HepG2 (cell line): ENCODE measurements at regions not wholly inside any gene's neighbourhood (a gene's known extent, or its start where the extent isn't known, plus 50 kb on each side); places are given as distances from the start of the nearest gene placed in this dataset.

ENCODE experiments used
- ATAC-seq: fragments of 200-7000 bp; cut with Tn5 transposase; 3 replicates; pipeline ENCODE4 v1.9.1; 2020; ENCODE audit warnings: mild to moderate bottlenecking, moderate library complexity
- BruUV-seq: library from RNA; stranded (reverse); fragments of 400-500 nt; replicated peaks from 2 replicates; lab custom pipeline; 2021; lab: Mats Ljungman, UMichigan
- CTCF ChIA-PET: fragments of 300-600 bp; formaldehyde crosslinking; extraction: SDS; loops from one replicate; lab custom pipeline; 2021; ENCODE audit warnings: low total read pairs, inconsistent platforms, low intra/inter-chr PET ratio; lab: Yijun Ruan, JAX
- POLR2A ChIA-PET: fragments of 350-600 bp; sonication (Branson Sonifier 250); formaldehyde crosslinking; loops from one replicate; lab custom pipeline; 2020; ENCODE audit warnings: antibody characterized with exemption, inconsistent platforms; lab: Yijun Ruan, JAX
- DNase-seq: peaks from one replicate; pipeline ENCODE4 v3.0.0-alpha.2; 2015; ENCODE audit warnings: low spot score
- FAIRE-seq: peaks from 3 replicates; lab custom pipeline; 2011; peaks lifted over from hg19 to GRCh38; lab: Jason Lieb, UNC
- H2AFZ ChIP-seq: one replicate; pipeline ENCODE4 v1.6.1; 2011; ENCODE audit warnings: low read length, inconsistent platforms
- H3K27ac ChIP-seq: fragments of 300-600 bp; 3 replicates; pipeline ENCODE4 v1.8.0; 2011; ENCODE audit warnings: mixed run types, mild to moderate bottlenecking, mixed read lengths, low read length, inconsistent platforms; ENCODE audit not compliant: insufficient read depth; ENCODE audit errors: extremely low read length
- H3K27me3 ChIP-seq, 2 experiments: fragments of 200-600 bp in 1 of 2; 2 replicates in 1 of 2; 3 replicates in 1 of 2; pipeline versions ENCODE4 v1.6.0 to v1.8.0; 2011; ENCODE audit warnings: low read length in 2 of 2, mild to moderate bottlenecking in 2 of 2, moderate library complexity in 2 of 2, inconsistent platforms in 1 of 2; ENCODE audit not compliant: insufficient read depth in 2 of 2, control insufficient read depth in 1 of 2
- H3K36me3 ChIP-seq, 2 experiments: fragments of 200-600 bp in 1 of 2; replicated peaks in 1 of 2; 2 replicates in 1 of 2; 3 replicates in 1 of 2; pipeline versions ENCODE4 v1.5.1 to v1.8.0; 2011; ENCODE audit warnings: low read length in 2 of 2, inconsistent platforms in 1 of 2; ENCODE audit not compliant: insufficient read depth in 2 of 2, control insufficient read depth in 1 of 2
- H3K4me1 ChIP-seq: 2 replicates; pipeline ENCODE4 v1.5.1; 2012; ENCODE audit warnings: low read length, inconsistent platforms; ENCODE audit not compliant: insufficient read depth
- H3K4me2 ChIP-seq: 2 replicates; pipeline ENCODE4 v1.6.0; 2011; ENCODE audit warnings: low read depth, low read length, inconsistent platforms
- H3K4me3 ChIP-seq, 3 experiments: fragments of 200-600 bp in 1 of 3; sonication (generic), shearing (Covaris generic) in 1 of 3; replicated peaks in 1 of 3; 2 replicates each; pipeline ENCODE4 v1.5.1; 2011 to 2016; ENCODE audit warnings: low read length in 3 of 3, inconsistent platforms in 2 of 3, low read depth in 2 of 3, mild to moderate bottlenecking in 2 of 3, control low read depth in 1 of 3, mixed read lengths in 1 of 3; ENCODE audit not compliant: insufficient read depth in 1 of 3
- H3K79me2 ChIP-seq: one replicate; pipeline ENCODE4 v1.6.1; 2011; ENCODE audit warnings: low read length, inconsistent platforms; ENCODE audit not compliant: insufficient read depth
- H3K9ac ChIP-seq: 2 replicates; pipeline ENCODE4 v1.6.0; 2011; ENCODE audit warnings: mild to moderate bottlenecking, low read depth, low read length, inconsistent platforms; ENCODE audit not compliant: insufficient read depth
- H3K9me3 ChIP-seq: 2 replicates; pipeline ENCODE4 v1.5.1; 2012; ENCODE audit warnings: mild to moderate bottlenecking, low read length
- H4K20me1 ChIP-seq: 2 replicates; pipeline ENCODE4 v1.6.0; 2011; ENCODE audit warnings: inconsistent platforms, mild to moderate bottlenecking, low read length, moderate library complexity; ENCODE audit not compliant: insufficient read depth
- AKAP8 ChIP-seq: sonication (generic); formaldehyde crosslinking; IDR thresholded peaks from 2 replicates; pipeline ENCODE4 v1.5.1; 2020; ENCODE audit warnings: mild to moderate bottlenecking, missing genetic modification reagents
- ATM ChIP-seq: fragments of 450-650 bp; IDR thresholded peaks from 2 replicates; pipeline ENCODE4 v1.7.1; 2017; ENCODE audit warnings: mild to moderate bottlenecking, borderline replicate concordance
- E2F2 ChIP-seq: sonication (generic); formaldehyde crosslinking; IDR thresholded peaks from 2 replicates; pipeline ENCODE4 v1.4.0; 2020; ENCODE audit warnings: missing genetic modification reagents, borderline replicate concordance
- ISL2 ChIP-seq: sonication (generic); formaldehyde crosslinking; IDR thresholded peaks from 2 replicates; pipeline ENCODE4 v1.5.0; 2020; ENCODE audit warnings: missing genetic modification reagents
- LCORL ChIP-seq, 2 experiments: fragments of 450-650 bp in 1 of 2; sonication (generic) in 1 of 2; formaldehyde crosslinking in 1 of 2; IDR thresholded peaks; 2 replicates each; pipeline versions ENCODE4 v1.5.0 to v1.6.1; 2017 to 2020; ENCODE audit warnings: antibody characterized with exemption in 1 of 2, missing genetic modification reagents in 1 of 2
- NR0B2 ChIP-seq: sonication (generic); formaldehyde crosslinking; IDR thresholded peaks from 2 replicates; pipeline ENCODE4 v1.4.0; 2020; ENCODE audit warnings: mild to moderate bottlenecking, missing genetic modification reagents
- POLR2A ChIP-seq, 2 experiments: IDR thresholded peaks; 2 replicates each; pipeline ENCODE4 v1.6.1; 2011; ENCODE audit warnings: low read depth in 2 of 2, low read length in 2 of 2, mild to moderate bottlenecking in 1 of 2, moderate library complexity in 1 of 2; ENCODE audit not compliant: insufficient read depth in 1 of 2
- TOPORS ChIP-seq: sonication (generic); formaldehyde crosslinking; IDR thresholded peaks from 2 replicates; pipeline ENCODE4 v1.8.0; 2023; ENCODE audit warnings: mild to moderate bottlenecking, missing genetic modification reagents
- ZBTB2 ChIP-seq: sonication (generic); formaldehyde crosslinking; IDR thresholded peaks from 2 replicates; pipeline ENCODE4 v1.8.0; 2022; ENCODE audit warnings: low read depth, missing genetic modification reagents
- ZNF10 ChIP-seq: sonication (generic); formaldehyde crosslinking; IDR thresholded peaks from 2 replicates; pipeline ENCODE4 v1.4.0; 2020; ENCODE audit warnings: mild to moderate bottlenecking, low read depth, missing genetic modification reagents, borderline replicate concordance
- ZNF138 ChIP-seq: sonication (generic); formaldehyde crosslinking; IDR thresholded peaks from 2 replicates; pipeline ENCODE4 v1.5.0; 2020; ENCODE audit warnings: mild to moderate bottlenecking, low read depth, missing genetic modification reagents
- ZNF24 ChIP-seq: fragments of 450-650 bp; IDR thresholded peaks from 2 replicates; pipeline ENCODE4 v1.6.1; 2017; ENCODE audit warnings: antibody characterized with exemption, mild to moderate bottlenecking
- ZNF552 ChIP-seq: sonication (generic); formaldehyde crosslinking; IDR thresholded peaks from 2 replicates; pipeline ENCODE4 v1.9.0; 2022; ENCODE audit warnings: missing genetic modification reagents, mild to moderate bottlenecking, borderline replicate concordance
- ZNF878 ChIP-seq: sonication (generic); formaldehyde crosslinking; IDR thresholded peaks from 2 replicates; pipeline ENCODE4 v1.8.1; 2023; ENCODE audit warnings: mild to moderate bottlenecking, missing genetic modification reagents, moderate library complexity
- WGBS: methylation state at CpG from one replicate; pipeline ENCODE4 v1.1.6; 2017; ENCODE audit warnings: low lambda C conversion rate; 5-methylcytosine and 5-hydroxymethylcytosine counted together
- in situ Hi-C: cut with HindIII; loops from 2 replicates; pipeline ENCODE4 v1.10.0; 2017; ENCODE audit warnings: low pct_unique_long_range_greater_than_20kb; ENCODE audit not compliant: extremely low pct_ligation_motif_present
- intact Hi-C: fragments of 100-400 bp; cut with micrococcal nuclease; formaldehyde crosslinking; loops from one replicate; pipeline ENCODE4 v1.10.0; 2022; ENCODE audit not compliant: unreplicated experiment
- TF ChIP-seq, protein P1 (sequence below): sonication (generic); formaldehyde crosslinking; conservative IDR thresholded peaks from 2 replicates; pipeline ENCODE4 v1.8.0; 2022; ENCODE audit warnings: missing genetic modification reagents

- no peaks in the 10 kb centered on the region for H4K20me1 ChIP-seq
- no peak overlapping the region for H3K4me3 ChIP-seq
- H3K9ac ChIP-seq = no peak overlapping the region
- TF ChIP-seq ZNF552 (CRISPR knock-in tag) = no peak
- 0% methylated on average over 2 of the region's 2 CpGs for WGBS
- BruUV-seq = no TSS peak
- intact Hi-C loops = no loop called here
- no peak overlapping the region for H3K27ac ChIP-seq
- H3K4me2 ChIP-seq = no peak overlapping the region
- no peaks in the 10 kb centered on the region for H3K27me3 ChIP-seq
- in situ Hi-C loops = no loop called here
- H3K79me2 ChIP-seq = no peaks in the 10 kb centered on the region
- ATAC-seq (no peak), FAIRE-seq (no peak), DNase-seq (no peak)
- no peak overlapping the region for H2AFZ ChIP-seq
- H3K4me1 ChIP-seq = no peaks in the 10 kb centered on the region
- H3K36me3 ChIP-seq = no peaks in the 10 kb centered on the region
- ChIA-PET POLR2A (no interaction called here), CTCF (no interaction called here)
- H3K9me3 ChIP-seq = no peaks in the 10 kb centered on the region
These were observed 732.1 kb downstream of the EPHA7 start for GRCh38 chr6:92687278-92687677.

DNA sequence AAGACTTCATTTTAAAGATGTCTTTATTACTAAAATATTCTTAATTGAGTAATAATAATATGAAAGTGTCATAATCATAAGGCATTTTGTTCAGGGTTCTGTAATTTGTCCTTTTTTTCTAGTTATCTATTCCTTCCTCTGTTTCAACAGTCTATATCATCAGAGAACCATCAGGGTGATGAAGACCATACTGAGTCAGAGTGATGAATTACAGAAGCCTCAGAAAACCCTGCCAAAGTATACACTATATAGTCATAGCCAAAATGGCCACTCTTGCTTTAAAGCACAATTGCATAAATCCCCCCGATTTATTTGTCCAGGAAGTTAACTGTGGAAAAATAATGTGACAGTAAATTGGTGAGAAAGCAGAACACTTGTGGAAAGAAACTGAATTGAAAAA lies 735.0 kb downstream of the EPHA7 start:
- no peak for ATAC-seq
- Histone ChIP-seq H3K27ac (no peak overlapping the region), H3K79me2 (no peaks in the 10 kb centered on the region), H3K4me1 (no peaks in the 10 kb centered on the region), H4K20me1 (no peaks in the 10 kb centered on the region), H3K36me3 (no peaks in the 10 kb centered on the region), H3K27me3 (no peaks in the 10 kb centered on the region), H2AFZ (no peak overlapping the region), H3K4me2 (no peak overlapping the region), H3K4me3 (no peak overlapping the region), H3K9ac (no peak overlapping the region), H3K9me3 (no peaks in the 10 kb centered on the region)
- BruUV-seq = no TSS peak
- intact Hi-C loops = no loop called here
- 0% methylated on average over 1 of the region's 1 CpG for WGBS
- DNase-seq = no peak
- CTCF ChIA-PET = no interaction called here
- POLR2A ChIA-PET = no interaction called here
- no peak for FAIRE-seq
- in situ Hi-C loops = no loop called here
- TF ChIP-seq ZNF138 (CRISPR knock-in tag) (no peak), ZBTB2 (no peak), ZNF10 (CRISPR knock-in tag) (no peak), LCORL (IDR thresholded peaks at IDR 0.05) (no peak), LCORL (CRISPR knock-in tag; IDR thresholded peaks at IDR 0.05) (no peak), TOPORS (no peak), POLR2A (IDR thresholded peaks at IDR 0.05; ENCODE audit: insufficient read depth in 1 of 2, low read depth in 2 of 2, low read length in 2 of 2) (no peak), AKAP8 (CRISPR knock-in tag) (no peak), ZNF24 (no peak), ATM (no peak), NR0B2 (no peak), E2F2 (no peak), ISL2 (CRISPR knock-in tag) (no peak), ZNF878 (CRISPR knock-in tag) (no peak)
- TF ChIP-seq, protein P1, sequence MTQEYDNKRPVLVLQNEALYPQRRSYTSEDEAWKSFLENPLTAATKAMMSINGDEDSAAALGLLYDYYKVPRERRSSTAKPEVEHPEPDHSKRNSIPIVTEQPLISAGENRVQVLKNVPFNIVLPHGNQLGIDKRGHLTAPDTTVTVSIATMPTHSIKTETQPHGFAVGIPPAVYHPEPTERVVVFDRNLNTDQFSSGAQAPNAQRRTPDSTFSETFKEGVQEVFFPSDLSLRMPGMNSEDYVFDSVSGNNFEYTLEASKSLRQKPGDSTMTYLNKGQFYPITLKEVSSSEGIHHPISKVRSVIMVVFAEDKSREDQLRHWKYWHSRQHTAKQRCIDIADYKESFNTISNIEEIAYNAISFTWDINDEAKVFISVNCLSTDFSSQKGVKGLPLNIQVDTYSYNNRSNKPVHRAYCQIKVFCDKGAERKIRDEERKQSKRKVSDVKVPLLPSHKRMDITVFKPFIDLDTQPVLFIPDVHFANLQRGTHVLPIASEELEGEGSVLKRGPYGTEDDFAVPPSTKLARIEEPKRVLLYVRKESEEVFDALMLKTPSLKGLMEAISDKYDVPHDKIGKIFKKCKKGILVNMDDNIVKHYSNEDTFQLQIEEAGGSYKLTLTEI = no peak
